ENCODE measurements at regions not wholly inside any gene's neighbourhood (a gene's known extent, or its start where the extent isn't known, plus 50 kb on each side); places are given as distances from the start of the nearest gene placed in this dataset.
"Not testable (repeated sequence)": the region's sequence is repeated elsewhere in the genome, so short reads cannot be mapped to it uniquely, and the experiment has no call there.

DNA sequence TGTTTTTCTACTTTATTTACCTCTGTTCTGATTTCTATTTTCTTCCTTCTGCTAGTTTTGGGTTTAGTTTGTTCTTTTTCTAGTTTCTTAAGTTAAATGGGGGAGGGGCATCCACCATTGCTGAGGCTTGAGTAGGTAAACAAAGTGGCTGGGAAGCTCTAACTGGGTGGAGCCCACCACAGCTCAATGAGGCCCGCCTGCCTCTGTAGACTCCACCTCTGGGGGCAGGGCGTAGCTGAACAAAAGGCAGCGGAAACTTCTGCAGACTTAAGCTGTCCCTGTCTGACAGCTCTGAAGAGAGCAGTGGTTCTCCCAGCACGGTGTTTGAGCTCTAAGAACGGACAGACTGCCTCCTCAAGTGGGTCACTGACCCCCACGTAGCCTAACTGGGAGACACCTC lies 316.7 kb downstream of the RPLP1 start:
- H3K27me3 ChIP-seq; H3K9me3 ChIP-seq (replicated peaks); H3K36me3 ChIP-seq; H3K4me3 ChIP-seq; H3K4me1 ChIP-seq; H3K27ac ChIP-seq; DNase-seq: not testable (repeated sequence)

DNA sequence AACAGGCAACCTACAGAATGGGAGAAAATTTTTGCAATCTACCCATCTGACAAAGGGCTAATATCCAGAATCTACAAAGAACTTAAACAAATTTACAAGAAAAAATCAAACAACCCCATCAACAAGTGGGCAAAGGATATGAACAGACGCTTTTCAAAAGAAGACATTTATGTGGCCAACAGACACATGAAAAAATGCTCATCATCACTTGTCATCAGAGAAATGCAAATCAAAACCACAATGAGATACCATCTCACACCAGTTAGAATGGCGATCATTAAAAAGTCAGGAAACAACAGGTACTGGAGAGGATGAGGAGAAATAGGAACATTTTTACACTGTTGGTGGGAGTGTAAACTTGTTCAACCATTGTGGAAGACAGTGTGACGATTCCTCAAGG lies 321.6 kb downstream of the RPLP1 start:
- H3K36me3 ChIP-seq; H3K27me3 ChIP-seq; H3K9me3 ChIP-seq (replicated peaks); H3K4me3 ChIP-seq; DNase-seq; H3K27ac ChIP-seq; H3K4me1 ChIP-seq: not testable (repeated sequence)

DNA sequence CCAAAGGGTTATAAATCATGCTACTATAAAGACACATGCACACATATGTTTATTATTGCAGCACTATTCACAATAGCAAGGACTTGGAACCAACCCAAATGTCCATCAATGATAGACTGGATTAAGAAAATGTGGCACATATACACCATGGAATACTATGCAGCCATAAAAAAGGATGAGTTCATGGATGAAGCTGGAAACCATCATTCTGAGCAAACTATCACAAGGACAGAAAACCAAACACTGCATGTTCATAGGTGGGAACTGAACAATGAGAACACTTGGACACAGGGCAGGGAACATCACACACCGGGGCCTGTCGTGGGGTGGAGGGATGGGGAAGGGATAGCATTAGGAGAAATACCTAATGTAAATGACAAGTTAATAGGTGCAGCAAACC lies 322.1 kb downstream of the RPLP1 start:
- H3K36me3 ChIP-seq; H3K4me1 ChIP-seq; H3K27ac ChIP-seq; H3K27me3 ChIP-seq; H3K9me3 ChIP-seq (replicated peaks); H3K4me3 ChIP-seq; DNase-seq: not testable (repeated sequence)

DNA sequence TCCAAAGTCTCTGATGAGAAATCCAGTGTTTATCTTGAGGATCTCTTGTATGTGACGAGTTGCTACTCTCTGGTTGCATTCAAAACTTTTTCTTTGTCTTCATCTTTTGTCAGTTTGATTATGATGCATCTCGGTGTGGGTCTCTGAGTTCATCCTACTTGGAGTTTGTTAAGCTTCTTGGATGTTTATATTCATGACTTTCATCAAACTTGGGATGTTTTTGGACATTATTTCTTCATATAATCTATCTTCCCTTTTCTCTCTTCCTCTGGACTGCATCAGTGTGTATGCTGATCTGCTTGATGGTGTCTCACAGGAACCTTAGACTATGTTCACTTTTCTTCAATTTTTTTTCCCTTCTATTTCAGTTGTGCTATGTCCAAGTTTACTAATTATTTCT lies 320.4 kb downstream of the TLE3 start:
- no peaks in the 10 kb centered on the region for H3K9me3 ChIP-seq (replicated peaks)
- DNase-seq = no peak

DNA sequence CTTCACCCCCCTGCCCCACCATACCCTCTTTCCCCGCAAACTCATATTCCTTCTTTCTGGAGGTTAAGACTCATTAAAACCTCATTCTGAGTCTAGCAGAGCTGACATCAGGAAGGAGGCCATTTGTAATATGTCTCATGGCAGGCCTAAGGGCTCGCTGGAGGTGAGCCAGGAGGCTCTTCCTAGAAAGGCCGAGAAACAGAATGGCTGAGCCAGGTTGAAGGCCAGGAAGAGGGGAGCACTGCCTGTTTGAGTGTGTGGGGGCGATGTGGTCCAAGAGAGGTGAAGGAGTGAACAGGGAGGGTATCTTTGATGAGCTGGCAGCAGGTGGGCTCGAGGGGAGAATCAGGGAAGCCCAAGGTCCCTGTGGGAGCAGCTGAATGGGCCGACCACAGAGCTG lies 317.3 kb downstream of the TLE3 start:
- Histone ChIP-seq H3K27me3 (no peaks in the 10 kb centered on the region), H3K4me1 (no peaks in the 10 kb centered on the region), H3K4me3 (no peak overlapping the region), H3K27ac (no peak overlapping the region), H3K36me3 (no peaks in the 10 kb centered on the region), H3K9me3 (replicated peaks) (no peaks in the 10 kb centered on the region)
- no peak for DNase-seq

More for the DNA sequence above, 320.4 kb downstream of the TLE3 start:
- H3K27me3 ChIP-seq = no peaks in the 10 kb centered on the region
- H3K4me3 ChIP-seq = no peak overlapping the region
- no peak overlapping the region for H3K27ac ChIP-seq
- H3K36me3 ChIP-seq = no peaks in the 10 kb centered on the region
- H3K4me1 ChIP-seq = no peaks in the 10 kb centered on the region

DNA sequence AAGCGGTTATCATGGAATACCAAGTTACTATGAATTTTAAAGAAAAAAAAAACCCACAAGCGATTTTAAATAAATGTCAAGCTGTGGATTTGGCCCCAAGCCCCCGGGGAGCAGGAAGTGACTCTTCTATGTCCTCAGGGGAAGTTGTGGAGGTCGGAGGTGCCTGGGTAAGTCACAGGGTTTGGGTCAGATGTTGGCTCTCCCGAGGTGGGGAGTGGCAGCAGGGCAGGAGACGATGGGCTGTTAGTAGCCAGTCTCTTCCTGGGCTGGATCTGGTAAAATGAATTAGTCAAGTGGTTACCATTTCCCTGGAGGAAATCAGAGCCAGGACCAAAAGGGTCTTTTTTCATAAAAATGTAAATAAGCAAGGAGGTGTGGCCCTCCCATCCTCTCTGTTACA lies 316.7 kb downstream of the TLE3 start:
- Histone ChIP-seq H3K27ac (no peak overlapping the region), H3K4me3 (no peak overlapping the region), H3K36me3 (no peaks in the 10 kb centered on the region), H3K4me1 (no peaks in the 10 kb centered on the region), H3K27me3 (no peaks in the 10 kb centered on the region), H3K9me3 (replicated peaks) (no peaks in the 10 kb centered on the region)
- DNase-seq = no peak

DNA sequence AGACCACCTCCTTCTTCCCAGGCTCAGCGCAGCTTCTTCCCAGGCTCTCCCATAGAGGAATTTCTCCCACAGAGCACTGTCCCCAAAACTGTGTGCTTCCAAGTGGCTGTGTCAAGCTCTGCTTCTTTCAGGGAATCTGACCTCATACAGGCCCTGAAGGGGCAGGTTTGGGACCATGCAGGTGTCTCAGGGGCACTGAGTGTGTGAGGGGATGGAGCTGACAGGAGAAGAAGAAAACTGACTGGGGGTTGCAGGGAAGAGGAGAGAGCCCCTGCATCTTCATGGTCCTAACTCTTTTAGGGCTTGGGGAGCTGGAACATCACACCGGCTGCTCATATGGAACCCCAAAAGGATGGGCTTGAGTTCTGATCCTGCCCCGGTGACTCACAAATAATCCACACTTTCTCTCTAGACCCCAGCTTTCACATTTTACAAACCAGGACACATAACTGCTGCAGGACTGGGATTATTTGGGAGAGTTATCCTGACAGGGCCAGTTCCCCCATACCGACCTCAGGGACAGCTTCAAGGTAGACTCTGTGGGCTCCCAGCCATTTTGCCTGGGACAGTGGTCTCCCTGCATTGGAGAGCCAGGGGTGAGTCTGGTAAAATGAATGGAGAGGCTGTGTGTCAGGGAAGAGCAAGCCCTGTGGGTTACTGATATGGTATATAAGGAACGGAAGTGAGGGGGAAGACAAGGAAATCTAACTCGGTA lies 316.1 kb downstream of the TLE3 start:
- H3K27me3 ChIP-seq = no peaks in the 10 kb centered on the region
- H3K27ac ChIP-seq = no peak overlapping the region
- no peaks in the 10 kb centered on the region for H3K4me1 ChIP-seq
- no peak for DNase-seq
- no peak overlapping the region for H3K4me3 ChIP-seq
- no peaks in the 10 kb centered on the region for H3K9me3 ChIP-seq (replicated peaks)
- no peaks in the 10 kb centered on the region for H3K36me3 ChIP-seq

DNA sequence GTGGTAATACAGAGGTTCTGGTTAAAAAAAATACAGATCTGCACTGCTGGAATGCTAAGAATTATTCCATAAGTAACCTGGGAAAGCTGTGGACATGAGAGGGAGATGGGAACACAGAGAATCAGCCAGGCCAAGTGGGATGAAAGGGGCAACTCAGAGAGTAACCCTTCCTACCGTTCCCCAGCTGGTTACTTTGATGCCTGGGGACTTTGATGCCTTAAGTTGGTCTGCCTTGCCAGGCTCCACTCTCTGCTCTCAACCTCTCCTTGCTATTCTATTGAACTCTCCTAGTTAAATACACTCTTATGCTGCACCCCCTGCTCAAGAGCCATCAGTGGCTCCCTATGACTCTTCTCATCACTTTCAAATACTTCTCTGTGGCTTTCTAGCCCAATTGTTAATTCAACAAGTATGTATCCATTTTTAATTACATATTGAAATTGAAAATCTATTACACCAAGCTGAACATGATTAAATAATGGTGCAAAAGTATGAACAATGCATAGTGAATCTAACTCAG lies 315.5 kb downstream of the TLE3 start:
- Histone ChIP-seq H3K27ac (no peak overlapping the region), H3K36me3 (no peaks in the 10 kb centered on the region), H3K9me3 (replicated peaks) (no peaks in the 10 kb centered on the region), H3K4me1 (no peaks in the 10 kb centered on the region), H3K4me3 (no peak overlapping the region), H3K27me3 (0 out of 2 replicates have a peak, but pooled peaks cover 3% of the 10 kb centered on the region)
- DNase-seq = no peak

DNA sequence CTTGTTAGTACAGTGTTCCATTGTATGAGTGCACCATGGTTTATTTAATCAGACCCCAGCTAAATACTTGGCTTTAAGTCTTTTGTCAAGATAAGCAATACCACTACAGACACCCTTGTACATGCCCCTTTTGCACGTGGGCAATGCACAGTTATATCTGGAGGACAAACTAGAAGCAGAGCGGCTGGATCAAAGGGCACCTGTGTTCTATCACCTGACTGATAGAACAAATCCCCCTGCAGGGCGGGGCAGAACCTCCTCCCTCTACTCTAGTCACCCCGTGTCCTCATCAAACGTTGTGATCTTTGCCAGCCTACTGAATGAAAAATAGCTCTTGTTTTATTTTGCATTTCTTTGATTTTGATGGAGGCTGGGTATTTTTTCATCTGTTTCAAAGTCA lies 314.9 kb downstream of the TLE3 start:
- no peaks in the 10 kb centered on the region for H3K9me3 ChIP-seq (replicated peaks)
- H3K4me3 ChIP-seq = no peak overlapping the region
- no peak for DNase-seq
- H3K27me3 ChIP-seq = 0 out of 2 replicates have a peak, but pooled peaks cover 3% of the 10 kb centered on the region
- no peaks in the 10 kb centered on the region for H3K36me3 ChIP-seq
- no peaks in the 10 kb centered on the region for H3K4me1 ChIP-seq
- H3K27ac ChIP-seq = no peak overlapping the region

DNA sequence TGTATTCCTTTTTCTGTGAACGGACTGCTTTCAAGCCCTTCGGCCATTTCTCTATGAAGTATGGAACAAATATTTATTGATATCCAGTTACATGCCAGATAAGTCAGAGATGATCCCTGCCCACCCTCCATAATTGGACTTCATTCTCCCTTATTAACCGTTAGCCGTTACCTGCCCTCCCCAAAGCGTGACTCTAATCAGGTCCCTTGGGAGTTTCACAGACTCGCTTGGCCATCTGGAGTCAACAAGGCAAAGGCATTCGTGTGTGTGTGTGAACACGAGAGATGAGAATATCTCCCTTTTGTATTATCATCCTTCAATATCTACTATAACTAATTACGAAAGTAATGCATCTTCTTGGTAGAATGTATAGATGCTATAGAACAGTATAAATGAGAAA lies 314.5 kb downstream of the TLE3 start:
- H3K4me1 ChIP-seq = no peaks in the 10 kb centered on the region
- H3K36me3 ChIP-seq = no peaks in the 10 kb centered on the region

DNA sequence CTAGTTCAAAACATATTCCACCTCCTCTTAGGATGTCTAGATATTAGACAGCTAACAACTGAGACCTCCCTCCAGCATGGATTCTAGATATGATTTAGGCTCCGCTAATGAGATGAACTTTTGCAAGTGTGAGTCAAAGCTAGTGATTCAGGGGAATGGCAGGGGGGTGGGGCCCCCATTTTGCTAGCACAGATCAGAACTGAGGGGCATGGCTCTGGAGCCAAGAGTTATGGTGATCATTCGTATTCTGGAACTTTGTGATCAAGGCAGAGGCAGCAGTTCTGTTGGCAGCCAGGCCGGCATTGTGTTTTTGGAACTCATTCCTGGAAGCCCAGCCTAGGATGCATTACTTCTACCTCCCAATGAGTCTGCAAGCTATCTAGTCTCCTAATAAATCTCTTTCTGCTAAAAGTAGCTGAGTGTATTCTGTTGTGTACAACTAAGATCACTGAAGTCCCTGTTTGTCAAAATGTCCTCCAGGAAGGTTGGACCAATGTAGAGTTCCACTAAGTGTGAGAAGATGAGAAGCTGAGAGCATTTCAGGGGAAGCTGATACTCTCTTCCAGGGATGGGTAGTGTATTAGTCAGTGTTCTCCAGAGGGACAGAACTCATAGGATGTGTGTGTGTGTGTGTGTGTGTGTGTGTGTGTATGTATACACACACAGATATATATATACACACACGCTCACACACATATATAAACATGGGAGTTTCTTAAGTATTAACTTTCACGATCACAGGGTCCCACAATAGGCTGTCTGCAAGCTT lies 312.7 kb downstream of the TLE3 start:
- no peaks in the 10 kb centered on the region for H3K4me1 ChIP-seq
- no peak overlapping the region for H3K27ac ChIP-seq
- DNase-seq = no peak
- no peak overlapping the region for H3K4me3 ChIP-seq
- H3K36me3 ChIP-seq = no peaks in the 10 kb centered on the region
- H3K27me3 ChIP-seq = 0 out of 2 replicates have a peak, but pooled peaks cover 3% of the 10 kb centered on the region
- H3K9me3 ChIP-seq (replicated peaks) = no peaks in the 10 kb centered on the region

More for the DNA sequence above, 314.5 kb downstream of the TLE3 start:
- no peak overlapping the region for H3K4me3 ChIP-seq
- 0 out of 2 replicates have a peak, but pooled peaks cover 3% of the 10 kb centered on the region for H3K27me3 ChIP-seq
- H3K27ac ChIP-seq = no peak overlapping the region
- H3K9me3 ChIP-seq (replicated peaks) = no peaks in the 10 kb centered on the region
- no peak for DNase-seq

DNA sequence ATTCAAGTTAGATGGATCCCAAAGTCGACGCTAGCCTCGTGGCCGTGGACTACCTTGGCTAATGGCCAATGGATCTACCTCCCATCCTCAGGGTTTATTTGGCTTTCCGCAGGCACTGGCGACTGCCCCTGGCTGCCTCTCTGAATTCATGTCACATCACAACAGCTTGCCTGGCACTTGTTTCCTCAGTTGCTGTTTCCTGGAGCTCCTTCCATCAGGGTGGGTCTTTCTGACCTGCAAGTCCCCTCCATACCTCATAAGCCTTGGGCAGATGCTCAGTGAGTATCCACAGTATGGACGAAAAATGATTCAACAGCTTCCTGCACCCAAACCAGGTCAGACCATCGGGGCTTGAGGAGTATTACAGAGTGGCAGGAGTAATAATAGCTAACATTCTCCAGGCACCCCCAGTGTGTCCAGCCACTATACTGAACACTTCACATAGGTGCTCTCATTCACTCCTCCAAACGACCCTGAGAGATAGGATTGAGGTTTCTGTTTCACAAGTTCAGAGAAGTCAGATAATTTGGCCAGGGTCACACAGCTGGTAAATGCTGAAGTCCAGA lies 311.5 kb downstream of the TLE3 start:
- no peaks in the 10 kb centered on the region for H3K4me1 ChIP-seq
- H3K36me3 ChIP-seq = no peaks in the 10 kb centered on the region
- H3K27me3 ChIP-seq = 0 out of 2 replicates have a peak, but pooled peaks cover 3% of the 10 kb centered on the region
- no peak overlapping the region for H3K27ac ChIP-seq
- 0 out of 2 replicates have a peak, but pooled peaks cover 3% of the 10 kb centered on the region for H3K9me3 ChIP-seq (replicated peaks)
- DNase-seq = no peak
- H3K4me3 ChIP-seq = no peak overlapping the region

DNA sequence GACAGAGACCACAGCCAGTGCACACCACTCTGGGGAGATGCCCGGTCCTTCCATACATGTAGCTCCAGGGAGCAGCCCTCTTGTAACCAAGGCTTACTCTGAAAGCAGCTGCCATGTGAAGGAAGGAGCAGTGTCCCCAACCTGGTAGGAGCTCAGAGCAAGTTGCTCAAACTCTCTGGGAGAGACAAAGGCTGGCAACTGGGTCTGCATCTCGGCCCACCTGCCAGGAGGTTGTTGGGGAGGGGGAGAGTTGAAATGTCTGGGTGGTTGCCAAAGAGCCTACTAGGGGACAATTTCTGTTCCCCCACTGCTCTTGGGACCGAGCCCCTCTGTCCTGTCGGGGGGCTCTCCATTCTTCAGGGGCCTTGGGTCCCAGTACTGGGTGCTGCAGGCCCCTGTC lies 309.9 kb downstream of the TLE3 start:
- Histone ChIP-seq H3K27ac (no peak overlapping the region), H3K27me3 (0 out of 2 replicates have a peak, but pooled peaks cover 3% of the 10 kb centered on the region), H3K36me3 (no peaks in the 10 kb centered on the region), H3K9me3 (replicated peaks) (0 out of 2 replicates have a peak, but pooled peaks cover 4% of the 10 kb centered on the region), H3K4me3 (no peak overlapping the region), H3K4me1 (no peaks in the 10 kb centered on the region)
- no peak for DNase-seq

DNA sequence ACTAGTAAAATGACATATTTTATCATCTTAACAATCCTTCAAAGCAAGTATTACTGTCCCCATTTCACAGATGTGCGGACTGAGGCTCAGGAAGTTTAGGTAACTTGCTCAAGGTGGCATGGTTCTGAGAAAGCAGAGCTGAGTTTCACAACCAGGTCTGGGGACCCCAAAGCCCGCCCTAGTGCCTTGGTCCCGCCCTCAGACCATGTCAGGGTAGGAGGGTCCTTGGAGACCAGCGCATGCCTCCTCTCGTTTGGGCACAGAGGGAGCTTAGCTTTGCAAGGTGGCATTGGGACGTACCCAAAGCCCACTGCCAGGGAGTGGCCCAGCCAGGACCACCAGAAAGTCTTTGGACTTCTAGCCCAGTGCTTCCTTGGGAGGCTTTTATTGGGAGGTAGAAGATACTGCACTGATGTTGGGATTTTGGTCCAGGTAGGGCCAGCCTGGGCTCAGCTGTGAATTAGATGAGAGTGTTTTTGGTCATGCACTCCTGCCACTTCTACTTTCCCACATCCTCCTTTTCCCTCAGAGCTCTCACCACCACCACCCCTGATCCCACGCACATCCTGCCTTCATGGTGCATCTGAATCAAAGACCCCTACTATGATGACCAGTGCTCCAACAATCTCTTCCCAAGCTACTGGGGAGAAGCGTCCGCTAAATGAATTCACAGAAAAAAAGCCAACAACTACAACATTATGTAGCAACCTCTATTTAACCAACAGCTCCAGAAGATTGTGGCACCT lies 307.9 kb downstream of the TLE3 start:
- Histone ChIP-seq H3K27me3 (0 out of 2 replicates have a peak, but pooled peaks cover 3% of the 10 kb centered on the region), H3K36me3 (no peaks in the 10 kb centered on the region), H3K27ac (no peak overlapping the region), H3K4me3 (no peak overlapping the region), H3K9me3 (replicated peaks) (0 out of 2 replicates have a peak, but pooled peaks cover 4% of the 10 kb centered on the region), H3K4me1 (no peaks in the 10 kb centered on the region)
- no peak for DNase-seq
